Neural progenitor cell (in vitro differentiated cells): ENCODE measurements at regions not wholly inside any gene's neighbourhood (a gene's known extent, or its start where the extent isn't known, plus 50 kb on each side); places are given as distances from the start of the nearest gene placed in this dataset.

ENCODE experiments used
- DNase-seq: peaks from one replicate; pipeline ENCODE4 v3.0.0-alpha.2; 2016; ENCODE audit warnings: low spot score
- H2AFZ ChIP-seq: fragments of 200-600 bp; sonication (generic); replicated peaks from 2 replicates; pipeline ENCODE4 v1.6.1; 2016; ENCODE audit warnings: antibody characterized with exemption
- H3F3A ChIP-seq: fragments of 200-600 bp; sonication (generic); 2 replicates; pipeline ENCODE4 v1.6.1; 2016; ENCODE audit warnings: antibody characterized with exemption, low read depth
- H3K27ac ChIP-seq: fragments of 200-600 bp; sonication (generic); 2 replicates; pipeline ENCODE4 v1.5.1; 2016; ENCODE audit warnings: mild to moderate bottlenecking
- H3K27me3 ChIP-seq: fragments of 200-600 bp; sonication (generic); 2 replicates; pipeline ENCODE4 v1.6.1; 2016; ENCODE audit warnings: mild to moderate bottlenecking, moderate library complexity
- H3K36me3 ChIP-seq: fragments of 200-600 bp; sonication (generic); 2 replicates; pipeline ENCODE4 v1.5.1; 2016
- H3K4me1 ChIP-seq: fragments of 200-600 bp; sonication (generic); 2 replicates; pipeline ENCODE4 v1.6.1; 2016; ENCODE audit warnings: mixed run types
- H3K4me2 ChIP-seq: fragments of 200-600 bp; sonication (generic); 2 replicates; pipeline ENCODE4 v1.6.1; 2016
- H3K4me3 ChIP-seq: fragments of 200-600 bp; sonication (generic); 2 replicates; pipeline ENCODE4 v1.5.1; 2016
- H3K79me2 ChIP-seq: fragments of 200-600 bp; sonication (generic); 2 replicates; pipeline ENCODE4 v1.6.1; 2016; ENCODE audit warnings: low read depth
- H3K9ac ChIP-seq: fragments of 200-600 bp; sonication (generic); 2 replicates; pipeline ENCODE4 v1.6.1; 2016
- H3K9me3 ChIP-seq: fragments of 200-600 bp; sonication (generic); 2 replicates; pipeline ENCODE4 v1.5.1; 2016; ENCODE audit warnings: low read depth
- H4K20me1 ChIP-seq: fragments of 200-600 bp; sonication (generic); 2 replicates; pipeline ENCODE4 v1.6.1; 2016; ENCODE audit warnings: low read depth
- H3K27ac Mint-ChIP-seq: 3 replicates; pipeline ENCODE4 v1.8.0; 2021; ENCODE audit warnings: mixed read lengths
- H3K27me3 Mint-ChIP-seq: 2 replicates; pipeline ENCODE4 v1.8.0; 2022; ENCODE audit warnings: low read depth, mild to moderate bottlenecking, inconsistent platforms, moderate library complexity, mixed read lengths; ENCODE audit not compliant: insufficient read depth
- H3K36me3 Mint-ChIP-seq: 3 replicates; pipeline ENCODE4 v1.8.0; 2021; ENCODE audit warnings: mixed read lengths
- H3K4me1 Mint-ChIP-seq: 3 replicates; pipeline ENCODE4 v1.8.0; 2021; ENCODE audit warnings: mixed read lengths
- H3K4me3 Mint-ChIP-seq: 3 replicates; pipeline ENCODE4 v1.8.0; 2021; ENCODE audit warnings: mild to moderate bottlenecking, moderate library complexity, mixed read lengths
- H3K9me3 Mint-ChIP-seq: 3 replicates; pipeline ENCODE4 v1.8.0; 2020; ENCODE audit warnings: mixed read lengths
- CTCF ChIP-seq: fragments of 200-600 bp; sonication (generic); IDR thresholded peaks from 2 replicates; pipeline ENCODE4 v1.5.1; 2017; ENCODE audit warnings: antibody characterized with exemption, mild to moderate bottlenecking
- EZH2 ChIP-seq: fragments of 200-600 bp; sonication (generic); IDR thresholded peaks from 2 replicates; pipeline ENCODE4 v1.6.1; 2017; ENCODE audit warnings: antibody characterized with exemption, mild to moderate bottlenecking, moderate library complexity
- EZH2phosphoT487 ChIP-seq: fragments of 200-600 bp; sonication (generic); IDR thresholded peaks from 2 replicates; pipeline ENCODE4 v1.6.1; 2017; ENCODE audit warnings: antibody characterized with exemption

- no peak overlapping the region for H3K27ac ChIP-seq
- no peak overlapping the region for H3K9ac ChIP-seq
- H4K20me1 ChIP-seq = no peaks in the 10 kb centered on the region
- H3K27me3 Mint-ChIP-seq = peaks cover 2% of the 10 kb centered on the region
- H3K36me3 ChIP-seq = no peaks in the 10 kb centered on the region
- peaks cover 46% of the 10 kb centered on the region for H3K27me3 ChIP-seq
- H3K79me2 ChIP-seq = no peaks in the 10 kb centered on the region
- H3K9me3 Mint-ChIP-seq = peaks cover 7% of the 10 kb centered on the region
- H3K4me1 ChIP-seq = peaks cover 4% of the 10 kb centered on the region
- H3F3A ChIP-seq = no peaks in the 10 kb centered on the region
- H3K27ac Mint-ChIP-seq = no peak overlapping the region
- H3K4me2 ChIP-seq = no peak overlapping the region
- DNase-seq = no peak
- TF ChIP-seq EZH2phosphoT487 (no peak), EZH2 (no peak), CTCF (no peak)
- no peak overlapping the region for H2AFZ ChIP-seq
- H3K36me3 Mint-ChIP-seq = no peaks in the 10 kb centered on the region
- H3K4me3 ChIP-seq = no peak overlapping the region
- no peaks in the 10 kb centered on the region for H3K9me3 ChIP-seq
- H3K4me1 Mint-ChIP-seq = peaks cover 6% of the 10 kb centered on the region
- no peak overlapping the region for H3K4me3 Mint-ChIP-seq
Measured at GRCh38 chr14:46369391-46369790, 282.2 kb downstream of the RPL10L start.

DNA sequence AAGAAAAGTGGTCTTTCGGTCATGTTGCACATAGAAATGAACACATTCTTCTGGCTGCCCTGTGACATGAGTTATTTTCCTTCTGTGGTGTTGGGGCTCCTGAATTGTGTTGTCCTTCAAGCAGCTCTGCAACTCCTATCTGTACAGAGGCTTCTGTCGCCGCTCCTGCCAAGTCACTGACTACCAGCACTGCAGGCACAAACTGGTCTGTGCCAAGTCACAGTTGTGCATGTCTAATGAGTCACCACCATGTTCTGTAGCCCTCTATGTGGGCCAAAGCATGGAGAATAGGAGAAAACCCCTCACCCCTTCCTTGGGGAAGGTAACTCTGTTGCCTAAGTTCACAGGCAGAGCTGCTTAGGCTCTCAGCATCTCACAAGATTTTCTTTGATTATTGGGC is 283.3 kb downstream of the RPL10L start:
- Histone ChIP-seq H3K9me3 (no peaks in the 10 kb centered on the region), H3K4me3 (no peak overlapping the region), H3K79me2 (no peaks in the 10 kb centered on the region), H3K4me2 (no peak overlapping the region), H3K9ac (no peak overlapping the region), H3K27ac (no peak overlapping the region), H4K20me1 (no peaks in the 10 kb centered on the region), H3F3A (no peaks in the 10 kb centered on the region), H3K27me3 (peaks cover 46% of the 10 kb centered on the region), H3K4me1 (peaks cover 4% of the 10 kb centered on the region), H2AFZ (no peak overlapping the region), H3K36me3 (no peaks in the 10 kb centered on the region)
- Mint-ChIP-seq H3K4me3 (no peak overlapping the region), H3K4me1 (peaks cover 6% of the 10 kb centered on the region), H3K36me3 (no peaks in the 10 kb centered on the region), H3K9me3 (peaks cover 4% of the 10 kb centered on the region), H3K27ac (no peak overlapping the region), H3K27me3 (peaks cover 2% of the 10 kb centered on the region)
- no peak for DNase-seq
- TF ChIP-seq CTCF = no peak
- TF ChIP-seq EZH2 = no peak
- no peak for TF ChIP-seq EZH2phosphoT487

DNA sequence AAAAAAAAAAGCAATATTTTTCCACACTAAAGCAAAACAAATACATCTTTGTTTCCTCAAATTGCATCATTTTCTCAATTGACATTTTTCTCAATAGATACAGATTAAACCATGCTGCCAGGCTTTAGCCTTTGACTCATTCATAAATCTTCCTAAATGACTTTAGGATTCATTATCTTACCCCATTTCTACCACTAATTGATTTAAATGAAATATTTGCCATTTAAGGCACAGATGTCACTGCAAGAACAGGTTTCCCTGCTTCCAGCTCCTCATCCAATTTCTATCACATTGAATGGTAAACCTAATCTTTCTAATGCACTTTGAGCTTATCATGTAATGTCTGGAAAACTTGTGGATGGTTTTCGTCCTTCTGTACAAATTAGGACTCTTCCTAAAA is 298.7 kb downstream of the RPL10L start:
- Mint-ChIP-seq H3K4me1 (no peaks in the 10 kb centered on the region), H3K36me3 (no peaks in the 10 kb centered on the region)
- H3F3A ChIP-seq = no peaks in the 10 kb centered on the region

More for the DNA sequence above, 298.7 kb downstream of the RPL10L start:
- Histone ChIP-seq H3K9ac (no peak overlapping the region), H3K4me1 (no peaks in the 10 kb centered on the region), H3K79me2 (no peaks in the 10 kb centered on the region), H4K20me1 (no peaks in the 10 kb centered on the region), H2AFZ (no peak overlapping the region), H3K27ac (no peak overlapping the region), H3K27me3 (no peaks in the 10 kb centered on the region), H3K36me3 (no peaks in the 10 kb centered on the region), H3K4me2 (no peak overlapping the region), H3K4me3 (no peak overlapping the region), H3K9me3 (no peaks in the 10 kb centered on the region)
- no peak overlapping the region for H3K4me3 Mint-ChIP-seq
- H3K9me3 Mint-ChIP-seq = no peaks in the 10 kb centered on the region
- no peak for DNase-seq
- no peaks in the 10 kb centered on the region for H3K27me3 Mint-ChIP-seq
- TF ChIP-seq EZH2 (no peak), EZH2phosphoT487 (no peak), CTCF (no peak)
- H3K27ac Mint-ChIP-seq = no peak overlapping the region
